ENCODE measurements at regions not wholly inside any gene's neighbourhood (a gene's known extent, or its start where the extent isn't known, plus 50 kb on each side); places are given as distances from the start of the nearest gene placed in this dataset.

DNA sequence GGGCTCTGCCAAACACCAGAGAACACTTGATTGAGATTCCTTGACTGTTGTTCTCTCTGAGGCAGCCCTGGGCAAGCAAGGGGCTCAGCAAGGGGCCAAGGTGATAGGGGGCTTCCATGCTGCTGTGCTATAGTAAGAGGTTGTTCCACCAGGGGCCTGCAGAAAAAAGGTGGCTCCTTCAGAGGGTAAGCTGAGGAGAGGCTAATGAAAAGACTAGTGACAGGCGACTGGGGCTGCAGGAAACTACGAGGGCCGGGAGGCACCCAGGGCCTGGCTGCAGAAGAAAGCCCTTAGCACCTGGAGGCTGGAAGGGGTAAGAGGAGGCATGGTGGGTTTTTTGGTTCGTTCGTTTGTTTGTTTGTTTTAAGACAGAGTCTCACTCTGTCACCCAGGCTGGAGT is 88.0 kb upstream of the CTNNA1 start:
- no peak for DNase-seq

DNA sequence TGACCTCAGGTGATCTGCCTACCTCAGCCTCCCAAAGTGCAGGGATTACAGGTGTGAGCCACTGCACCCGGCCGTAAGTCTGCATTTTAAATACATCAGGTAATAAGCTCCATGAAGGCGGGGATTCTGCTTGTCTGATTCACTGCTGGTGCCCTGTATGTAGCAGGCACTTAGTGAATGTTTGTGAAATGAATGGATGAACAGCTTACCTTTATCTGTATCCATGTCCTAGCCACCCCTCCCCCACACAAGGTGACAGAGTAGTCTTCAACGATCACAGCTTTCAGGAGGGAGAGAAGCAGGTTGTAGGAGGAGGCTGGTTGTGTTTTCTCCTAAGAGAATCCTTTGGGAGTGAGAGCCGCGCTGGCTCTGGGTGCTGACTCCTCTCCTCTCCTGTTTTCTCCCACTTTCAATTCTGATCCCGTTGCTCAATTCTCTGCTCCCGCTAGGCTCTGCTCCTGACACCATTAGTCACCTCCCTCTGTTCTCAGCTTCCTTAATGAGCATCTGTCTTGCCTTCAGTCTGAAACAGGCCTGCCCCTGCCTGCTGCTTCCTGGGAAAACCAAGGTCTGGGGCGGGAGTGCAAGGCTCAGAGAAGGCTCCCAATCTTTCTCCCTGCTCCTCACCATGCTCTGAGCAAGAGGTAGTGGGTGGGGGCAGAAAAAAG is 88.8 kb upstream of the CTNNA1 start:
- DNase-seq, result no peak

GRCh38 chr5:138663561-138663960 is 88.4 kb upstream of the HSPA9 start:
- DNase-seq, result no peak

- DNase-seq, result no peak
These were observed 87.8 kb upstream of the HSPA9 start for GRCh38 chr5:138663009-138663408.

- no peak for DNase-seq
These were observed 87.4 kb upstream of the HSPA9 start for GRCh38 chr5:138662599-138662998.

- DNase-seq, result no peak
These were observed 86.8 kb upstream of the HSPA9 start for GRCh38 chr5:138661991-138662434.

- no peak for DNase-seq
These were observed 86.2 kb upstream of the HSPA9 start for GRCh38 chr5:138661291-138661960.

- DNase-seq, result no peak
These were observed 84.9 kb upstream of the HSPA9 start for GRCh38 chr5:138660051-138660572.

DNA sequence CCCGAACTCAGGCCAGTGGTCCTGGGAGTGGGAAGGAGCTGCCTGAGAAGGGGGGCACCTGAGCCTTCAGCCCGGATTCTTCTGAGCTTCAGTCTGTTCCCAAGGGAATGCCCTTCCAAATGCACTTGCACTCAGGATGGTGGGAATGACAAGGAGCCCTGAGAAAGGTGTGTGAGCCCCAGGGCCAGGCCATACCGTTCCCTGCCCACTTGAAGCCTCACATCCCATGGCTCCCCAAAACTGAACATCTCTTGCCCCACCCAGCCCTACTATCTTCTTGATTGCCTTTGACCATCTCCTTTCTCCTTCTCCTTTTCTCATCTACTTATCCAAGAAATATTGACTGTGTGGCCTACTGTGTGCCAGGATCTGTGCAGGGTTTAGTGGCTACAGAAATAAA is 84.4 kb upstream of the HSPA9 start:
- no peak for DNase-seq

GRCh38 chr5:138659121-138659520 is 83.9 kb upstream of the HSPA9 start:
- DNase-seq, result no peak

DNA sequence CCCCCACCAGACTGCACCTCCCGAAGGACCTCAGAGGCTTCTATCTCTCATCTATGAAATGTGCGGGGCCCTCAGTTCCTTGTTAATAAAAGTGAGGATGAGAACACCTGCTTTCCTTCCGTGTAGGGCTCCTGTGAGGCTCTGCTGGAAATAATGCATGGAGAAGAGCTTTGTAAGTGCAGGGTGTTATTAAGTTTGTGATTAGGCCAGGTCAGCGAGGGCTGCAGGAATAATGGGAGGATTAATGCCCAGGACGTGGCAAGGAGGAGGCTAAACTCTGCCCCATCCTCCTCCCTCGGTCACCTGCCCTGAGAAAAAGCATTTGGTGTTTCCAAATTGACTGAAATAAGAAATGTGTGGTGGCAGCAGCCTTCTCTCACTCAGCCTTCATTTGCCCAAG is 83.5 kb upstream of the HSPA9 start:
- DNase-seq, result no peak

GRCh38 chr5:138657360-138657759 is 82.2 kb upstream of the HSPA9 start:
- DNase-seq, result no peak

DNA sequence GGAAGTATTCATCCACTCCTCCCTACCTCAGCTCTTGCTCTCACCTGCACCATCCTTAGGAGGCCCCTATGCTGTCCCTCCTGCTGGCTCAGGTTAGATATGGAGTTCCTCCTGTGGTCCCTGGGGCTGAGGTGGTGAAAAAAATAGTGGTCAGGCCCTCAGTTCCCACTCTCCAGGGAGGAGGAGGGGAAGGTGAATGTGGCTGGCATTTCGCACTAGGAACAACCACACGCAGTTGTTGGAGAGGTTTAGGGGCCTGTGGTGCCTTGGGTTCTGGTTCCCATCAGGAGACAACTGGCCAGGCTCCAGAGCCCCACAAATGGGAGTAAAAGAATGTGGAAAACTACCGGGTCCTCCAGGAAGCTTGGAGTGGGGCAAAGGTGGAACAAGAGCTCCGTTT is 81.7 kb upstream of the HSPA9 start:
- DNase-seq, result no peak

- no peak for DNase-seq
These were observed 80.5 kb upstream of the HSPA9 start for GRCh38 chr5:138655530-138656190.

DNA sequence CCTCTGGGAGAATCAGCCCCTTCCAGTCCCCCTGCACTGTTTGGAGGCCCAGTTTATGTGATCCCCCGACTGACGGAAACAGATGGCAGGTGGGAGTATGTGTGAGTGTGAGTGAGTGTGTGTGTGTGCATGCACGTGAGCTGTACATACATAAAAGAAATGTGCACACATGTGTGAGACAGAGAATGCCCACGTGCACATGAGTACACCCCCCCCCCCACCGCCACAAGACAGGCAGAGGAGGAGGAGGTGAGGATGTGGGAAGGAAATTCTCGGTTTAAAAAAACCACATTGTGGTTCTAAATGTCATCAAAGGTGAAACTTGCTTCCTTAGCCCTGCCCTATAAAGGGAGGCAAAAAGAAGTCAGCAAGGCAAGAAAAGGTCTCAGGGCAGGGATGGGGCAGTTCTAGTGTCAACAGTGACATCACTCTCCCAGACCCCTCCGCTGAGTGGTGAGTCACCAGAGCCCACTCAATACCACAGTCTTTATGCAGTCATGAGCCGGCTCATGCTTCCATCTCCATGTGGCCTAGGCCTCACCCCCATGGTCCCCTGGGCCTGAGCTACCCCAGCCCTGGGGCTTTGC is 79.2 kb upstream of the HSPA9 start:
- no peak for DNase-seq

DNA sequence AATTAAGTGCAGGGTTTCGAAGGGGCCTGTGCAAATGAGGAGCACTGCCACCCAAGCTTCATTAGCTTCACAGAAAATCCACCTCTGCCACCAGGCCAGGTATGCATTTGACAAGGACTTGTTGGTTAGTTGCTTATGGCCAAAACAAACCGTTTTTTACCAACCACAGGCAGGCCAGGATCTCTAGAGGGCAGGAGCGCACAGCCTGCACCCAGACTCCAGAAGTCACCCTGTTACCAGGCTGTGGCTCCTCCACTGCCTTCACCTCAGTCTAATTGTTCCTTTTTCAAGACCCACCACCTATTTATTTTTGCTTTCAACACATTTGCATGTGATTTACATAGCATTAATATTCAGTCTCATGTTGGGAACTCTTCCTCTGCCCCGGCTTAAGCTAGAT is 78.3 kb upstream of the HSPA9 start:
- DNase-seq, result no peak

GRCh38 chr5:138651767-138652117 is 76.5 kb upstream of the HSPA9 start:
- no peak for DNase-seq

DNA sequence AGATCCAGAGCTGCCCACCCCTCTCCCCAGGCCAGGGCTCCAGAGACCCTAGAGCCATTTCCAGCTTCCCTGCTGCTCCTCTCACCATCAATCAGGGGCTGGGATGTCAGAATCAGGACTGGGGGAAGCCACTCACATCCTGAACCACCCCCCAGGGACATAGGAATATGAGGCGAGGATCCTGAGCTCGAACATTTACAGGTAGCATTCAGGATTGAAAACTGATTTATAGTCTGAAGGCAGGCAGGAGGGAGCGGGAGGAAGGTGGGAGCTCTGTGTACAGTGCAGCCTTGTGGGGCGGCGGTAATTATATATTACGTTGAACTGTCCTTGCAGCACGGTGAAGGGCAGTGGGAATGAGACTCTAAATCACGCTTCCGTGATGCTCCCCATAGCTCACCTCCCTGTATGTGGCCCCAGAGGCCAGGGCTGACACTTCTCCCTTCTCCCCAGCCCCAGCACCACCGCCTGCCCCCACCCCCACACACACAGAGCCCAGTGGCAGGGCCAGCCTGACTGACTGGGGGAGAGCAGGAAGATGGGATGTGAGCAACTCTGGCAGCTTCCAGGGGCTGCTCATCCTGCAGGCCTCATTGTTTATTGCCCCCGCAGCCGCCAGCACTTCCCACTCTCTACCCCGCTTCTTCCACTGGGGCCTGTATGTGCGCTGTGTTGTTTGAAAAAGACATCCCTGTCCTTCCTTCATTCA is 76.0 kb upstream of the HSPA9 start:
- no peak for DNase-seq

DNA sequence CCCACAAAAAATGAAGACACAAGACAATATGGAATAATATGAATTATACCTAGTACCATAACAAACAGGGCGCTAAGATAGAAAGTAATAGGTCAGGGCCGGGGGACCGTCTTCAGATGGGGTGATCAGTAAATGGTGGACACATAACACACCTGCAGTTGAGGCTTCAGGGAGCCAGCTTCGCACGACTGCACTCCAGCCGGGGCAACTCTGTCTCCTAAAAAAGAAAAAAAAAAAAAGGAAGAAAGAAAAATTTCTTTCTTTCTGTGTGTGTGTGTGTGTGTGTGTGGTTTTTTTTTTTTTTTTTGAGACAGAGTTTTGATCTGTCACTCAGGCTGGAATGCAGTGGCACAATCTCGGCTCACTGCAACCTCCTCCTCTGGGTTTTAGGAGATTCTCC is 75.0 kb upstream of the HSPA9 start:
- no peak for DNase-seq

DNA sequence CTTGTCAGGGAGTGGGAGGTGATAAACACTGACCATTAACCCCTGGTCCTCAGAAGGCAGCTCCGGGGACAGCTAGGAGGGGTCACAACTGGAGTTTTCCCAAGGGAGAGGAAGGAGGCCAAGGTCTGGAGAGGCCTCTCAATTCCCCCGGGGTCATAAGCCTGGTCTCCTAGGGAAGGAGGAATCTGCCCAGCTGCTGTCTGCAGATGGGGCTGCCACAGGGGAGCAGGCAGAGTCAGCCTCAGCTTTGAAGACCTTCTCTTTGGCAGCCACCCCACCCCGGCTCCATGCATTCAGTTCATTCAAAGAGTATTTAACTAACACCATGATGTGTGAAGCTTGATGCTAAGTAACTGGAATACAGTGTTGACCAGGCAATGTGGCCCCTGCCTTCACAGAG is 74.6 kb upstream of the HSPA9 start:
- DNase-seq, result no peak

DNA sequence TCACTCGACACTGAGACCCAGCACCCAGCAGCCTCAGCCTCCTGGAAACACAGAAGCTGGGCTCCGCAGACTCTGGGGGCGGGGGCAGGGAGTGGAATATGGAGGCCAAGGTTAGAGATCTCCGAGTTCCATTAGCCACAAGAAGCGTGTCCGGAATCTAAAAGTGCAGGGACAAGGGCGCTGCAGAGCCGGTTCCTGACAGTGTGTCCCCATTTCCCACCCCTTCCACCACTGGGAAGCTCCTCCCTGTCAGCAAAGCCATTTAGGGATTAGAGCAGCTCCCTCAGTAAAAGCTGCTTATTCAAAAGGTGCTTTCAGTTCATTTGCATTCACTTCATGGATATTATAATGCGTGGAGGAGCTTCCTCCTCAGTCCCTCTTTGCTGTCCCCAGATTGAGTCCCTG is 74.1 kb upstream of the HSPA9 start:
- no peak for DNase-seq

- DNase-seq, result no peak
These were observed 73.6 kb upstream of the HSPA9 start for GRCh38 chr5:138648841-138649240.
